Activated effector memory CD4-positive, alpha-beta T cell treated with Interleukin-2 at 50 U/mL for 16 hours (primary cell): ENCODE measurements at regions not wholly inside any gene's neighbourhood (a gene's known extent, or its start where the extent isn't known, plus 50 kb on each side); places are given as distances from the start of the nearest gene placed in this dataset.

Experiments
- DNase-seq: peaks from one replicate; pipeline ENCODE4 v3.0.0-alpha.2; 2020

DNA sequence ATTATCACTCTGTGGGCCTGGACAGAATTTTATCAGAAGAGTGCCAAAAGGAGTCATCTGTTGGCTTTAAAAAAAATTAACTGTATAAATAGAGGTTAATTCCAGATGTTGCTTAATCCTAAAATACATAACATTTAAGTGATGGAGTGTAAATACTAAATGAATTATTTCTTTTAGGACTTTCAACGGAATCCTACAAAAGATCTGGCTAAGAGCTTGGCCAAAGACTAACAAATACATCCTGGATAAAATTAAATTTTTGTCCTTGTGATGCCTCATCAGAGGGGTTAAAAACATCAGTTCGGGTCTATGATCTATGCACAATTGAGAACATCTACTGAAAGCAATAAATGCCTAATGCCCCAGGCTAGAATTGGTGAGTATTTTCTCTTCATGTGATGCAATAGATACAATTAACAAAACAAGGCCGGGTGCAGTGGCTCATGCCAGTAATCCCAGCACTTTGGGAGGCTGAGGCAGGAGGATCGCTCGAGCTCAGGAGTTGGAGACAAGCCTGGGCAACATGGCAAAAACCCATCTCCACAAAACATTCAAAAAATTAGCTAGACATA is 49.8 kb upstream of the RAP1B start:
- DNase-seq, result no peak
